GM18520 (cell line): ENCODE measurements at regions not wholly inside any gene's neighbourhood (a gene's known extent, or its start where the extent isn't known, plus 50 kb on each side); places are given as distances from the start of the nearest gene placed in this dataset.
"Not testable (repeated sequence)": the region's sequence is repeated elsewhere in the genome, so short reads cannot be mapped to it uniquely, and the experiment has no call there.

Experiments
- ATAC-seq: cut with Tn5 transposase; IDR thresholded peaks from one replicate; pipeline ENCODE4 v1.9.1; 2021; ENCODE audit not compliant: unreplicated experiment

- ATAC-seq, result no peak
These were observed 122.6 kb downstream of the CRYAA start for GRCh38 chr21:43291347-43291950.

- ATAC-seq, result no peak
These were observed 121.9 kb downstream of the CRYAA start for GRCh38 chr21:43290421-43291346.

- ATAC-seq, result no peak
These were observed 121.2 kb downstream of the CRYAA start for GRCh38 chr21:43289966-43290365.

GRCh38 chr21:43289442-43289841, 120.6 kb downstream of the CRYAA start:
- ATAC-seq, result no peak

GRCh38 chr21:43287795-43288755, 119.3 kb downstream of the CRYAA start:
- ATAC-seq, result no peak

GRCh38 chr21:43287111-43287760, 118.4 kb downstream of the CRYAA start:
- no peak for ATAC-seq

GRCh38 chr21:43286196-43286595, 117.4 kb downstream of the CRYAA start:
- ATAC-seq, result no peak

- no peak for ATAC-seq
These were observed 115.9 kb downstream of the CRYAA start for GRCh38 chr21:43284700-43285099.

GRCh38 chr21:43284238-43284637, 115.4 kb downstream of the CRYAA start:
- ATAC-seq, result no peak

- ATAC-seq, result not testable (repeated sequence)
These were observed 115.1 kb downstream of the CRYAA start for GRCh38 chr21:43283925-43284221.

- ATAC-seq, result no peak
These were observed 114.5 kb downstream of the CRYAA start for GRCh38 chr21:43283136-43283924.

- ATAC-seq, result no peak
These were observed 113.7 kb downstream of the CRYAA start for GRCh38 chr21:43282358-43283120.

GRCh38 chr21:43281661-43282357, 113.0 kb downstream of the CRYAA start:
- no peak for ATAC-seq

GRCh38 chr21:43280949-43281633, 112.3 kb downstream of the CRYAA start:
- ATAC-seq, result no peak

GRCh38 chr21:43279578-43279894, 110.7 kb downstream of the CRYAA start:
- no peak for ATAC-seq

- no peak for ATAC-seq
These were observed 110.2 kb downstream of the CRYAA start for GRCh38 chr21:43278766-43279577.

GRCh38 chr21:43278359-43278758, 109.6 kb downstream of the CRYAA start:
- no peak for ATAC-seq
